Activated CD8-positive, alpha-beta memory T cell treated with anti-CD3 and anti-CD28 coated beads, Interleukin-2, amount 50 U/mL, for 4 hours (primary cell): ENCODE measurements at regions not wholly inside any gene's neighbourhood (a gene's known extent, or its start where the extent isn't known, plus 50 kb on each side); places are given as distances from the start of the nearest gene placed in this dataset.

Source experiments
- DNase-seq: peaks from one replicate; pipeline ENCODE4 v3.0.0-alpha.2; 2020

DNA sequence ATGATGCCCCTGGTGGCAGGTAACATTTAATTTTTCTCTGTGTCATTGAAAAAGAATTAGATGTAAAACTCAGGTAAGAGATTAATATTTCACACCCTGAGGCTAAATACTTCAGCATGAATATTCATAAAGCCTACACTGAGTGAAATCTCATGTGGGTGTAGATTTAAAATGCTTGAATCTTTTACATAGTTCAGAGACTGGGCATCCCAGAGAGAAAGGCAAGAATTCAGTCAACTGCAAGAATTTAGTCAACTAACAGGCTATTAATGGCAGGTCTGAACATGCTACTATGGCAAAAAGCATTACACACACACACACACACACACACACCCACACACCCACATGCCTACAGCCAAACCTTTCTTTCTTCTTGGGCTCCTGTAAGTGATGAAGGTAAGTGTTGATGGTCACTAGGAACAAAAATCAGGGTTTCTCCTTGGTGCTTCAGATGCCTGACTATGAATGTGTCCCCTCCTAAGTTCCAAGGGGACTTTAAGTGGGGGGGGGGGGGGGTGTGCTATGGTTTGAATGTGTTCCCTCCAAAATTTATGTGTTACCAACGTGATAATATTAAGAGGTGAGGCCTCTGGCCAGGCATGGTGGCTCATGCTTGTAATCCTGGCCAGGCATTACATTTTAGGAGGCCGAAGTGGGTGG is 63.7 kb upstream of the PSMD7 start:
- DNase-seq = no peak

DNA sequence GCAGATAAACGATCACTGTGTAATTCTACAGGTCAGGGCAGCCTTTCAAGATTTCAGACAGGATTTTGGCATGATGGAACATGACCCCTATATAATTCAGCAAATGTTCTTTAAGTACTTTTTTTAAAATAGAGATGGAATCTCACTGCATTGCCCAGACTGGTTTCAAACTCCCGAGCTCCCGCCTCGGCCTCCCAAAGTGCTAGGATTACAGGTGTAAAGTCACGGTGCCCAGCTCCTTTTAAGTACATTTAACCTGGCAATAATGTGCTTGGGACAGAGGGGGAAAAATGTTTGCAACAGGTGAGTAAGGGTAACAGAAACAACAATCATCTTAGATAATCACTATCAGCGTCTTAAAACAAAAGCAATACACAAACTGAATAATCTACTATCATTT is 66.5 kb upstream of the PSMD7 start:
- DNase-seq = no peak

DNA sequence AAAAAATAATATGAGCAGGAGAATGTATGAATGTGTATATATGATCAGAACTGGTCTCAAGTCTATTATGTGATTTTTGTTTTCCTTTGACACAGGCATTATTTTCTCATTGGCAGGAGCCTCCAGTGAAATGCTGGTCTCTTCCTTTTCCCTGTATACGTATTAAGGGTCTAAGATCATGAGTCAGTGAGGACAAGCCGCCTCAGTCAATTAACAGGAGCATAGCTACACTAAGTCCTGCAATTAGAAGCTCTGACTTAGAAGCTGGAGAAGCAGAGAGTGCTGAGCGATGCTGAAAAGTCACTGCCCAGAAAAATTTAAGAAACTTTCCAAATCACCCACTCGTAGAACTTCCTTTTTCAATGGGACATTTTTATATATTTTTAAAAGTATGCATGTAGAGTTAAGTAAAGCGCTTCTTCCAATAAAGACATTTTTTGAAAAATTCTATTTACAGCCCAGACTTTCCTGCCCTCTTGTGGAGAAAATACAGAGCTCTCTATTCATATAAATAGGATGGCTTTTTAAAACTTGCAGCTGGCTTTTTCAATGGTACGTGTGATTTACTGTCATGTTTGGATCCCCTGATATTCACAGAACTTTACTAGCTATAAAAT is 70.2 kb upstream of the PSMD7 start:
- no peak for DNase-seq

DNA sequence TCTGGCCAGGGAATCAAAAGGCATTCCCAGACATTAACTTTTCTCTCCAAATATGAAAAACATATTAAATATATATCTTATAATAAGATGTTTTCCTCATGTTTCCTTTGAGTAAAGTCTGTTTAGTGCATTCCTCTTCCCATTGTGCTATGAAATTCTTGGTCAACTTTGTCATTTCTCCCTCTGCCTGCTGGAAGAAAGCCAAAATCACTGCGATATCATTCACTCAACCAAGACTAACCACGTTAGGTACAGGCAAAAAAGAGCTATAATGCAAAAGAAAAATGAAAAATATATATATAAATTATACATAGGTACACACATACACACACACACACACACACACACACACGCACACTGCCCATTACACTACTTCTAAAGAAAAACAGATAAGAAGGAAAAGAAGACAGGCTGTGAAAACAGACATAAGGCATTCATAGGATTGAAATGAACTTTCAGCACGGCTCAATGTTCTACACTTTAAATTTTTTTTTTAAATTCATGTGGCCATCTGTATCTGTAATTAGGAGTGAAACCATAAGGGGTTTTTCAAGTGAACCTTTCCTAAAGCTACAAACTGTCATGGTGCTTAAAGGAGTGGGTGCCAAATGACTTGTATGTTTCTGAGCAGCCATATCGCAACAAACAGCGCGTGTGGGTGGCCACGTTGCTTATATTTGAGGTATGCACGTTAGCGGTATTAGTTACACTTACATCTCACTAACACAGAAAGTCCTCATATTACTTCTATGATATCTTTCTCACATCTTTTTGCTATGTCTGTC is 71.6 kb upstream of the PSMD7 start:
- no peak for DNase-seq

DNA sequence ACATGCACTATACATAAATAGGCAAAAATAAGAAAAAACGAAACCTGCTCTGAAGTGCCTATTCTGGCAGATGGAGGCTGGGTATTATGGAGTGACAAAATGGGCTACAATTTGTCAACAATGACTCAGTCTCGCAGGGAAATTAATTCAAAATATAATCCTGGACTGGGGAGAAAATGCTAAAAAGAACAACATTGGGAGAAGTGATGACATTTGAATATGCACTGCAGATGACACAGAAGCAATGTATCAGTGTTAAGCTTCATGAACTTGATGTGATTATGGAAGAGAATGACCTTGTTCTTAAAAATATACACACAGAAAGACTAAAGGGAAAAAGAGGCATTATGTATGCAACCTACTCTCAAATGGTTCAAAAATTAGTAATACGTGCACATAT is 74.8 kb upstream of the PSMD7 start:
- no peak for DNase-seq

DNA sequence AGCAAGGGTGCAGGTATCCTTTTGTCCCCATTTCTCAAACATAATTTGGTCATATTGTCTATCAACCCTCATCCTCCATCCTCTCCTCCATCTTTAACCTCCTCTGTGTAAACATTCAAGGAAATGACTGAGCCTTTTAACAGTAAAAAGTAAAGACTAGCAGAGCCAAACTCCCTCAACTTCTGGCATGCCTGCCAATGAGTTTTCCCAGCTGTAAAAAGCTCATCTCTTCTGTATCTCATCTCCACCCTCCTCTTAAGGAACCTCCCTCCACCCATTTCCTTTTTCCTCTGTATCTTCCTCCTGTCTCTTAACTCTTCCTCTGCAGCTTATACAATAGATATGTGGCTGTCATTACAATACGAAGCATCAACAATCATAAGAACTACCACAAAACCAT is 76.9 kb upstream of the PSMD7 start:
- DNase-seq = no peak

DNA sequence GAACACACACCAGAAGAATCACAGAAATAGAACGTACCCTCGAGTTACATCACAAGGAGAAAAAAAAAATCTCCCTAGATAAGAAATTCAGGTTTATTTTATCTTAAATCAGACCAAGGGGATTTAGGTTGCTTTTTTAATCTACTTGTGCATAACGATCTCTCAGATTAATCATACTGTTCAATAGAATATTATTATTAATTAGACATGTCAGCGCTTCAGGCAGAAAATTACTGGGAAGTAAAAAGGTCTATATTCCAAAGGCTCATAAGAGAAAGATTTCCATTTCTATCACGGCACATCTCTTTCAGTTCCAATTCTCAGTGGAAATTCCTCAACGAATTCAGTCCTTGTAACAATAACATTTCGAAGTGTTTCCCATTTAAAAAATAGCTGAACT is 77.7 kb upstream of the PSMD7 start:
- no peak for DNase-seq

DNA sequence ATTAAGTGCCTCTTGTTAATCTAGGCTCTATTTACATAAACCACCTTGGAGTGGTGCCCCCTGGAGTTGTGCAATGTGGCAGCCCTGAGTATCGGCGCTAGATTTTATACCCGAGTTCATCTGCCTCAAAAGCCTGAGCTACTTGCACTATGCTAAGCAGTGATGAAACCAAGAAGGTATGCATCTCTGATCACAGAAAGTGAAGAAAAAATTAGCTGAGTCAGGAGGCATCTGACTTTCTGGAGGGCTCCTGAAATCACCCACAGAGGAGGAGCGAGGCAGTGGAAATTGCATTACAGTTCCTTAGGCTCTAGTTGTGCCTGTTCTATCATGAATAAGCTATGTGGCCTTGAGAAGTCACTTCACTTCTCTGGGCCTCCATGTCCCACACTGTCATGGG is 80.3 kb upstream of the PSMD7 start:
- DNase-seq = no peak

DNA sequence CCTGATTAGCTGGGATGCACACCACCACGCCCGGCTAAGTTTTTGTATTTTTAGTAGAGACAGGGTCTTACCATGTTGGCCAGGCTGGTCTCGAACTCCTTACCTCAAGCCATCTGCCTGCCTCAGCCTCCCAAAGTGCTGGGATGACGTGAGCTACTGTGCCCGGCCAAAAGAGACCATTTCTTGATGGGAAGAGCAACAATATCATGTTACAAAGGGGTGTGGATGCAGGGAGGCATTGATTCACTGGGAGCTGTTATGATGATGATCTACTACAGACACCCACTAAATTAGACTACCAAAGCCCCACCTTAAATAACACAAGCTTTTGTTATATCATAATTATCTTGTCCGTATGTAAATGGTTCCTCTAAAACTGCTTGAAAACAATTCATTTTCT is 81.4 kb upstream of the PSMD7 start:
- DNase-seq = no peak

DNA sequence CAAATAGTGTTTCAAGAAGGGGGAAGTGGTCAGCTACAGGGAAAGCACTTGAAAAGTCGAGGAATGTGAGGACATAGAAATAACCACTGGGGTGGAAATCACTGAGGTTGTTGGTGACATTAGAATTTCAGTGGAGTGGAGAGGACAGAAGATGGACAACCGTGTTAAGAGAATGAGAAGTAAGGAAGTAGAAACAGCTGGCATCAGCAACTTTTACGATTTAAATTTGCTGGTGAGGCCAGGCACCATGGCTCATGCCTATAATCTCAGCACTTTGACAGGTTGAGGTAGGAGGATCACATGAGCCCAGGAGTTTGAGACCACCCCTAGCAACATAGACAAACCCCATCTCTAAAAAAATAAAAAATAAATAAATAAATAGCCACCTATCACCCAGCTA is 83.2 kb upstream of the PSMD7 start:
- DNase-seq = no peak

DNA sequence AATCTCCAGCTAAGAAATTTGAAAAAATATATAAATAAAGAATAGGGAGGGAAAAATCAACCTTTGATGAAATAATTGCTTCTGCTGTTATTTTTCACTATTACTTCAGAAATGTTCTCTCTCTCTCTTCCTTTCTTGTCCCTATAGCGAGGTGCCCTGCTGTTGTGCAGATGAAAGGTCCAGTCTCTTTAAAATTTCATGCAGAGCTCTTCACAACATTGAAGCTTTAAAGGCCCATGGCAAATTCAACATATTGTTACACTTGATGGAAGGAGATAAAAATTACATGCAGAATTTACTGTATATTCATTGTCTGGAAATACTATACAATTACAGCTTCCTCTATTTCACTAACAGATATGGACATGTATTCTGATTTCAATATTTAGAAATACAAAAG is 86.4 kb upstream of the PSMD7 start:
- DNase-seq = no peak

DNA sequence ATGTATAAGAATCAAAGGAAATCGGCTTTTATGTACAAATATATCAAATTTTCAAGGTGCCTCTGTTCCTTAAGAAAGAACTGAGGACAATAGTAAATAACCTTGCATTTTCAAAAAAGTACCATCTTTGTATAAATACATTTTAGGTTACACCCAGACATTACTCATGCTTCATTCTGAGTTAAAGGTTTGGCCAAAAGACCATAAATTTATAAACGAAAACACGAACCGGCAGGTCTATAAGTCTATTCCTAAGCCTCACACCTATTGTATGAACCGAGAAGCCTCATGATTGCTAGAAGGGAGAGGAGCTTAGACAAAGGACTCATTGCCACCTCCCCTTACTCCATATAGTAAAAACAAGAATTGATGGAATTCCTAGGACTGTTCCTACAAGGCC is 94.6 kb upstream of the PSMD7 start:
- DNase-seq = no peak

DNA sequence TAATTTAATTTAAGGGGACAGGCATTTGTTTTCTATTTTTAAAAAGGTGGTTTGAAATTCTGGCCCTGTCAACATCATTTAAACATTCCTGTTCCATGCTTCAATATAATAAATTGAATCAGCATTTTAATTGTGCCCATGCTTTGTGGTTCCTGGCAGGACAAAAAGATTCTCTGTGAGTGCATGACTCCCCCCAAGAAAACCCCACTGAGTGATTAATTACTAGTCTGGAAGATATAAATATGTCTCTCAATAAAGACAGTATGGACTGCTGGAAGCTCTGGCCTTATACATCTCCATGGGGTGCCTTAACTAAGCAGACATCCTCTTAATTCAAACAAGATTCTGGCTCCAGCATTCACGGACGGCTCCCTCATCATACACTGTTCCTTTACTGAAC is 95.0 kb upstream of the PSMD7 start:
- no peak for DNase-seq

DNA sequence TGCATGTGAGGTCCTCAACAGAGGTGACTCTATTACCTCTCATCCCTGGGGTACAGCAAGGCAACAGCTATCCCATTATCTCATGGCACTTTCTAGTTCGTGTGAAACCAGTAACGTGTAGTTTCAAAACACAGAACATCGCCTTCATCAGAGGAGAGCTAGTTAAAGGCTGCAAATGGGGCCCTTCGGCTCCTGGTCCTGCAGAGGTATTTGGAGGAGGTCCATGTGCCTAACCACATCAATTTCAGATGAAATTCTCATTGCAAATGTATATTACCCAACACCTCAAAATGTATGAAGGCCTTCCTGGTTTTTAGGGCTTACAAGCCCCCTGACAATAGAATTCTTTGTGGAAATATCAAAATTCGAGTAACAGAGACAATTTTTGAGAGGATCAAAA is 95.7 kb upstream of the PSMD7 start:
- DNase-seq = no peak

DNA sequence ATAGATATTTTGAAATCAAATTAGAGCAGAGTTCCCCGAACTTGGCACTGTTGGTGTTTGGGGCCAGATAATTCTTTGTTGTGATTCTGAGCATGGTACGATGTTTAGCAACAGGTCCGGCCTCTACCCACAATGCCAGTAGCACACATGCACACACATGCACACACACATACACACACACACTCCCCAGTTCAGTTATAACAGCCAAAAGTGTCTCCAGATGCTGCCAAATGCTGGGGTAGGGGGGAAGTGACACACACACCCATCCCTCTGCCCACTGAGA is 96.8 kb upstream of the PSMD7 start:
- DNase-seq = no peak

DNA sequence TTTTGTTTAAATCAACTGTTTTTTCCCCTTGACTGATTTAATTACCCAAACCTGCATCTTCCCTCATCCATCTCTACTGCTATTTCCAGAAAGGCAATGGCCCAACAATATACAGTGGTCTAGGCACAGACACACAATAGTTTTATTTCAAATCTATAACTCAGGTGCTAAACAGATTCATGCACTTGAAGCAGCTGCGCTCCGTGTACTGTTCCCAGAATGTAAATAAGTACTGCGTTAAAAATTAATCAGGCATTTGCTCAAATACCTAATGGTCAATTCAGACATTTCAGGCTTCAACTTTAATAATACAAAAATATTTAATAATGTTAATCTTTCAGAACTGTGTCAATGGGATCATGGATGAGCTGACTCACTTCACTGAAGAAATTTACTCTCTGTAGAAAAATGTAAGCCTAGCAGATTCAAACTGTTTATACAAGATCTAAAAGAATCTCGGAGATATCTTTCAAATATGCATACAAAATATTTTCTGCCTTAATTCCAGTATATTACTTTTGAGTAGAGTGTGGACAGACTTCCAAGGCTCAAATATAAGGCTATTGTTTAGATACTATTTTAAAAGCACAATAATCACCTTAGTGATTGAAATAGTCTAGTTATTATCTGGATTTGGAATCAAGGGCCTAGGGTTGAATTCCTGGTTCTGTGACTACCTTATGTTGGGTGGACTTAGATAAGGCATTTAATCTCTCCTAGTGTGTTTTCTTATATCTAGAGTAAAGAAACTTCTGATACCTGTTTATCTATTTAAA is 97.4 kb upstream of the PSMD7 start:
- no peak for DNase-seq

DNA sequence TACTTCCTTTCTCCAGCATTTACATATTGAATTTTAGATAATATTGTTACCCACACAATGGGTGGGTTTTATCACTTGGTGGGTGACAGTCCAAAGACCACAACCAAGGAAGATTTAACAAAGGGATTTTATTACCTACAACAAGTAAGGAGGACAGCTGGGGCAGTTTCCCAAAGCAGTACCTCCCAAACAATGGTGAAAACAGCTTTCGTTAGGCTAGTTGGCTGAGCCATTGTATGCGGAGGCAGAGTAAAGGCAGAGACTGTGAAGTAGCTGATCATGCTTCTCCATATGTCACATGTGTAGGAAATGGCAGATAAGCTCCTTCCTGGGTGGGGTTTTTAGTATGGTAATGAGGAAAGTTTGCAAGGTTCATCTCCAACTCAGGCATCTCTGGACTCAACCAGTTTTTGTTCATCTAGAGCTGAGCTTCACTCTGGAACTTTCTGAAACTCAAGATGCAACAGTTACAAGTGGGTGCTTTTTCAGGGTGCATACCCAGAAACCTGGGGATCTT is 104.3 kb upstream of the PSMD7 start:
- DNase-seq = no peak

DNA sequence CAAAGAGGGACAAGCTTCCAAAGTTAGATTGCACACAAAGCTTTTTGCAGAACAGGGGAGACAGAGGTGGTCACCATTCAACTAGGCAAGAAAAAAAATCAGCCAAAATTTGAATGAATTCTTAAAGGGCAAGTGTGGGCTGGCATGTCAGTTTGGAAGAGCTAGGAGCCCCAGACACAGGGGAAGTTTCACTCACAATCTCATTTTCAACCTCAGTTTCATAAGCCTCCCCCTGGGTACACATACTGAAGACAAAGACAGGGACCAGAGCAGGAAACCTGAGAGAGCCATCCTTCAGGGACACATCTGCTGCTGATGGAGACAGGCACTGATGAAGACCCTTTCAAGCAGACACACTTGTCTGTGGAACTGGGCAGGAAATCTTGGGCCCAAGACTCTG is 106.3 kb upstream of the PSMD7 start:
- DNase-seq = no peak

DNA sequence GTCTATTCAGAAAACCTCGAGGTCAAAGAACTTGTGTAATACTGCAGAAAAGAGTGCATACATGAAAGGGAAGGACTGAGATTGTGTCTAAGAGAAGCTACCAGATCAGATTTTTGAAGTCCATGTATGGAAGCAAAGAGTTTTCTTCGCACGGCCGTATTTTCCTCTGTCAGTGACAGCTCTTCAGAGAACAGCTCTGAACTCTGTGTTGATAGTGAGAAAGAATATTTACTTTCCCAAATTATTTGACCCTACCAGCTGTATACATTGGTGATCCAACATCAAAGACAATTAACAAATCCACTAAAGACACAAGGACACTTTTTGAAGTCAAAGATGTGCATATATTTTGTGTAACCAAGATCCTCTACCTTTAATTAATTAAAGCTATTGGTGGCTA is 107.8 kb upstream of the PSMD7 start:
- no peak for DNase-seq

DNA sequence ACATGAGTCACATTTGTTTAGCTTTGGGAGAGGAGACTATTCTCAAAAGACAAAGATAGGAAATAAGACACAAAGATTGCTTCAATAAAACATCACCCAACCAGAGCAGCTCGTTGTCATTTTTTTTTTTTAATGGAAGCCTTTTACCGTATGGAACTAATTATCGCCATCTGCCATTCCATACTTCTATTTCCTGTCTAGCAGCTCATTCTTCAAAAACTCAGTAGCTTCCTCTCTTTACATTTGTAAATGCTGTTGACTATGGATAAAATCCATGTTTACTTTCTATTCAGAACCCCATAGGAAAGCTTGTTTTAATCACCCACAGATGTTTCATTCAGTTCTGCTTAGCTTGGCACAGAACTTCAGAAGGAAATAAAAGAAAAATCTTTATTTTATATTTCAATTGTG is 110.0 kb upstream of the PSMD7 start:
- no peak for DNase-seq

DNA sequence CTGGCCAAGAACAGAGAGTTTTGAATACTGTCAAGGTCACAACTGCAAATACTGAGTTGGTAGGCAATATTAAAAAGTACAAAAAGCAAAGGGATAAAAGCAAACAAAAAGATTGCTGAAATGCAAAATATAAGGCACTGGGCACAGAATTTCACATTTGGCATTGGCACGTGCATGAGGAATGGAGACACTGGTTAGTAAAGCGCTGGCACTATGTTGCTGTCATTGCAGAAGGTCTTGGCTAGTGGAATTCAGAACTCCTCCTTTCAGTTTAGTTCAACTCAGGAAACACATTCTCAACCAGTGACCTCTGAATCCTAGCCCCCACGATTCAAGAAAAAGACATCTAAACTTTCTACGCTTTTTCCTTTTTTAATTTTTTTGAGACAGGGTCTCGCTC is 111.8 kb upstream of the PSMD7 start:
- no peak for DNase-seq

DNA sequence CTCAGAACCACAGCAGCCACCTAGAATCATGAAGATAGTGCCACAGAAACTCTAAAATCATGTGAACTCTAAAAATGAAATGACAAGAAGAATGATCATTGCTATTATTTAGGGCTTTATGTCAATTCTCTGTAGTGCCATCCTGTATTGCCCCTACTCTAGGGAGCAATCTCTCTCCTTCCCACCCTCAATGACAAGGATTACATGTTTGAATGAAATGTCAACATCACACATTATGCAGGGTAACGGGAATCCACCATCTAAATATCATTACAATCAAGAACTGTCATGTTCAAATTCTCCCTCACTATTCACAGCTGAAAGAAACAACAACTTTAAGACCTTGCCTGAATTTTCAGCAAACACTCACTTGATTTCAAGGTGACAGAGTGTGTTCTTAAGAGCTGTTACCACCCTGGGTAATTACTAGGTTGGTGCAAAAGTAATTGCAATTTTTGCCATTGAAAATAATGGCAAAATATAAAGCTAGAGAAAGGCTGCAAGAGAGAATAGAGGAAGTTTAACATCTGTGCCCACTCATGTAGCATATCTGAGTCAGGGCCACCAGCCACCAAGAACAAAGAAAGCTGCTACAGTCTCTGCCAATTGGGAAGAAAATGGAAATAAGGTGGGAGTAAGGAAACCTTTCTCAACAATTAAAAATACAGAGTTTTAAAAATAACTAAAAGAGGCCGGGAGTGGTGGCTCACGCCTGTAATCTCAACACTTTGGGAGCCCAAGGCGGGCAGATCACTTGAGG is 112.8 kb upstream of the PSMD7 start:
- DNase-seq = no peak
